Activated effector memory CD4-positive, alpha-beta T cell treated with Interleukin-2 at 50 U/mL for 16 hours (primary cell): ENCODE measurements at regions not wholly inside any gene's neighbourhood (a gene's known extent, or its start where the extent isn't known, plus 50 kb on each side); places are given as distances from the start of the nearest gene placed in this dataset.
"Not testable (repeated sequence)": the region's sequence is repeated elsewhere in the genome, so short reads cannot be mapped to it uniquely, and the experiment has no call there.

Experiments
- DNase-seq: peaks from one replicate; pipeline ENCODE4 v3.0.0-alpha.2; 2020

DNA sequence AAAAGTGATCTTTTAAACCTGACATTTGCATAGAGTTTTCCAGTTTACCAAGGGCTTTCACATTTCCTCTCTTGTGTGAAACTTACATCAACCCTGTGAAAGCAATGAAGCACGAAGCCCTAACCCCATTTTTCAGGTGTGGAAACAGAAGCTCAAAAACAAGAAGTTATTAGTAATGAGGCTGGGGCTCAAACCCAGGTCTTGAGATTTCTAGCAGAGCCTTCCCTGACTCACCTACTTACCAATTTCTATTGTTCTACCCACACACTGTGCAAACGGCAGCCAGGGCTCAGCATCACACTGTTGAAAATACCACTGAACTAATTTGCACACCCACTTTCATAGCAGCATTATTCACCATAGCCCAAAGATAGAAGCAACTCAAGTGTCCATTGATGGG is 117.8 kb upstream of the IGF1R start:
- DNase-seq = no peak

DNA sequence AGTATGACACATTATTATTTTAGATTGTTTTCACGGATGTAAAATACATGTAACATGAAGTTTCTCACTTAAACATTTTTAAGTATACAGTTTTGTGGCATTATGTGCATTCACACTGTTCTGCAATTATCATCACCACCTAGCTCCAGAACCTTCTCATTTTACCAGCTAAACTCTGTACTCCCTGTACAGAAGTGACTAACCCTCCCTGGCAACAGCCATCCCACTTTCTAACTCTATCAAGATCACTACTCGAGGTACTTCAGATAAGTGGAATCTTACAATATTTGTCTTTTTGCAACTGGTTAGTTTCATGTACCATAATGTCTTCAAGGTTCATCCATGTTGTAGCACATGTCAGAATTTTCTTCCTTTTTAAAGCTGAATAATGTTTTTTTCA is 116.3 kb upstream of the IGF1R start:
- DNase-seq = no peak

DNA sequence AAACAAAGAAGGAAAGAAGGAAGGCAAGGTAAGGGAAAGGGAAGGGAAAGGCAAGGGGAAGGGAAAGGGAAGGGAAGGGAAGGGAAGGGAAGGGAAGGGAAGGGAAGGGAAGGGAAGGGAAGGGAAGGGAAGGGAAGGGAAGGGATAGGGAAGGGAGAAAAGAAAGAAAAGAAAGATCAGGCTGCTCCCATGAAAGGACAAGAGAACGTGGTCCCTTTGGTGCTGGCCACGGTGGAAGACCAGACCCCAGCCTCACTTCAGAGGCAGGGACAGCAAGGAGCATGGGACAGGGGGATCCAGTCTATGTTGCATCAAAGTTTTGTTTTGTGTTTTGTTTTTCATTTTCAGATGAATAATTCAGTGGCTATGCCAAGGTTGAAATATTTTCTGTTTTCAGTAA is 111.4 kb upstream of the IGF1R start:
- DNase-seq = no peak

GRCh38 chr15:98537516-98538060 is 110.8 kb upstream of the IGF1R start:
- DNase-seq = no peak

DNA sequence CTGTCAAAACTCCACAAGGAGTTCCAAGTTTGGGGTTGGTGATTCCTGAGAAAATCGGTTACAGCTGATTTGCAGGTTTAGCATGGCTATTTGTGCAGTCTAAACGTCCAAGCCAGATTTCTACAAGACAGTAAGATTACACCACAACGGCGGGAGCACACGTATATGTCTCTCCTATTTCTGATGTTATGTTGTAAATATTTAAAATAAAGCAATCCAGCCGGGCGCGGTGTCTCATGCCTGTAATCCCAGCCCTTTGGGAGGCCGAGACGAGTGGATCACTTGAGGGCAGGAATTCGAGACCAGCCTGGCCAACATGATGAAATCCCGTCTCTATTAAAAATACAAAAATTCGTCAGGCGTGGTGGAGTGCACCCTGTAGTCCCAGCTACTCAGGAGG is 106.8 kb upstream of the IGF1R start:
- DNase-seq = no peak

GRCh38 chr15:98543237-98543636 is 105.1 kb upstream of the IGF1R start:
- DNase-seq = no peak

DNA sequence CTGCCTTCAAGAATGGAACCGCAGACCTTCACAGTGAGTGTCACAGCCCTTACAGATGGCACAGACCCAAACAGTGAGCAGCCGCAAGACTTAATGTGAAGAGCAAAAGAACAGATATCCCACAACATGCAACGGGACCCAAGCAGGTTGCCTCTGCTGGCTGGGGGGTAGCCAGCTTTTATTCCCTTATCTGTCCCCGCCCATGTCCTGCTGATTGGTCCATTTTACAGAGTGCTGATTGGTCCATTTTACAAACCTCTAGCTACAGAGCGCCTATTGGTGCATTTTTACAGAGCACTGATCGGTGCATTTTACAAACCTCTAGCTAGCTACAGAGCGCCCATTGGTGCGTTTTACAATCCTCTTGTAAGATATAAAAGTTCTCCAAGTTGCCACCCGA is 102.0 kb upstream of the IGF1R start:
- DNase-seq = no peak

GRCh38 chr15:98547275-98547674 is 101.1 kb upstream of the IGF1R start:
- DNase-seq = no peak

- no peak for DNase-seq
Measured at GRCh38 chr15:98547741-98548138, 100.6 kb upstream of the IGF1R start.

GRCh38 chr15:98548139-98548971 is 100.0 kb upstream of the IGF1R start:
- no peak for DNase-seq

GRCh38 chr15:98549003-98549402 is 99.3 kb upstream of the IGF1R start:
- no peak for DNase-seq

GRCh38 chr15:98549741-98550140 is 98.6 kb upstream of the IGF1R start:
- no peak for DNase-seq

DNA sequence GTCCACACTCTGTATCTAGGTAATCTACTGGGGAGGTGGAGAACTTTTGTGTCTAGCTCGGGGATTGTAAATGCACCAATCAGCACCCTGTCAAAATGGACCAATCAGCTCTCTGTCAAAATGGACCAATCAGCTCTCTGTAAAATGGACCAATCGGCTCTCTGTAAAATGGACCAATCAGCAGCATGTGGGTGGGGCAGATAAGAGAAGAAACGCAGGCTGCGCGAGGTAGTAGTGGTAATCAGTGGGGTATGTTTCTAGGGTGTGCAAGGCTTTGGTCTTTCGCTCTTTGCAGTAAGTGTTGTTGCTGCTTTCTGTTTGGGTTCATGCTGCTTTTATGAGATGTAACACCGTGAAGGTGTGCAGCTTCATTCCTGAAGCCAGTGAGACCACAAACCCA is 98.0 kb upstream of the IGF1R start:
- not testable (repeated sequence) for DNase-seq

GRCh38 chr15:98551936-98552562 is 96.3 kb upstream of the IGF1R start:
- DNase-seq = no peak

GRCh38 chr15:98554272-98555172 is 93.8 kb upstream of the IGF1R start:
- no peak for DNase-seq

GRCh38 chr15:98555173-98555515 is 93.2 kb upstream of the IGF1R start:
- no peak for DNase-seq

GRCh38 chr15:98556321-98556720 is 92.0 kb upstream of the IGF1R start:
- DNase-seq = no peak

DNA sequence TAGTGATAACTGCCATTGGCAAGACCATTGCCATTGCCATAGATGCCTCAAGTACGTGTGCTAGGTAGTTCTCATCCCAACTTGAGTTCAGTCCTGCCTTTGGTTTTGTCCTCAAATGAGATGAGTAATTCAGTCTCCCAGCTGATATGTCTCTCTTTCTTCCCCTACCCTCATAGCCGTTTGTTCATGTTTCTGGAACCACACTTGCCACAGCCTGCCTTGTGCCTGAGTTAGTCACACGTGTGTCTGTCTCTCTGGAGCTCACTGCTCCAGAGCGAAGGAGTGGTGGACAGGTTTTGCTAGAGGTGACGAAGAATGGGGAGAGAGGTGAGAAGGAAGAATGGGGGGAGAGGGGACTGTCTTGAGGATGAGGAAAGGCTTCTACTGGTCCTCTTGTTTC is 88.0 kb upstream of the IGF1R start:
- no peak for DNase-seq

GRCh38 chr15:98561169-98561941 is 87.0 kb upstream of the IGF1R start:
- no peak for DNase-seq

GRCh38 chr15:98562331-98562937 is 85.9 kb upstream of the IGF1R start:
- DNase-seq = no peak

GRCh38 chr15:98565566-98565965 is 82.8 kb upstream of the IGF1R start:
- DNase-seq = no peak

DNA sequence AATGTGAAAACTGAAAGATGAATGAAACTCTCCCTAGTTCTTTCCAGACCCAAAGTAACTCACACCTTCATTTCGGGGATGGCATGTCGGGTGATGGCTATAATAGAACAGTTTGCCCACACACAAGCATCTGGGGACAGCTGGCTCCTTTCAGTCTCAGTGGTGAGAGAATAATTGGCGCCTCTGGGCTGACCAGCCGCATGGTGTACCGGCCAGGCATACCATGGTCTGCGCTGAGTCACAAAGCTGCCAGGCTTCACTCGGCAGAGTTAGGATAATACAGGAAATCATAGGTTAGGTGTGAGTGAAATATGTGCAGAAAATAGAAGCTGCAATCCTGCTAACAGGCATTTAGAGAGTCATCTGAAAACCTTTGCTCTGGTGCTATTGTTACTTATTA is 80.4 kb upstream of the IGF1R start:
- DNase-seq = no peak
